NT2/D1 (cell line): ENCODE measurements at regions not wholly inside any gene's neighbourhood (a gene's known extent, or its start where the extent isn't known, plus 50 kb on each side); places are given as distances from the start of the nearest gene placed in this dataset.

Source experiments
- DNase-seq: peaks from one replicate; pipeline ENCODE4 v3.0.0-alpha.2; 2011; ENCODE audit warnings: low read depth, low spot score
- H3K27me3 ChIP-seq: 2 replicates; pipeline ENCODE4 v1.6.0; 2011; ENCODE audit warnings: mild to moderate bottlenecking; ENCODE audit not compliant: insufficient read length, insufficient read depth
- H3K36me3 ChIP-seq: 2 replicates; pipeline ENCODE4 v1.6.1; 2011; ENCODE audit warnings: mild to moderate bottlenecking, low read length, mixed read lengths; ENCODE audit not compliant: insufficient read depth, insufficient read length
- H3K4me1 ChIP-seq: 2 replicates; pipeline ENCODE4 v1.5.1; 2011; ENCODE audit not compliant: insufficient read depth, insufficient read length
- H3K4me3 ChIP-seq: 2 replicates; pipeline ENCODE4 v1.5.1; 2011; ENCODE audit warnings: low read depth; ENCODE audit not compliant: insufficient read length
- H3K9ac ChIP-seq: 2 replicates; pipeline ENCODE4 v1.6.0; 2011; ENCODE audit warnings: low read depth; ENCODE audit not compliant: insufficient read length
- H3K9me3 ChIP-seq: 2 replicates; pipeline ENCODE4 v1.5.1; 2011; ENCODE audit warnings: mild to moderate bottlenecking, low read length; ENCODE audit not compliant: insufficient read depth
- SUZ12 ChIP-seq: IDR thresholded peaks from 2 replicates; pipeline ENCODE4 v1.6.1; 2011; ENCODE audit not compliant: insufficient read length, insufficient read depth; ENCODE audit errors: extremely low read depth
- YY1 ChIP-seq: IDR thresholded peaks from 2 replicates; pipeline ENCODE4 v1.6.1; 2011; ENCODE audit not compliant: insufficient read length, insufficient read depth
- ZNF274 ChIP-seq: IDR thresholded peaks from 2 replicates; pipeline ENCODE4 v1.6.1; 2011; ENCODE audit warnings: mild to moderate bottlenecking, low read depth, low read length

- no peaks in the 10 kb centered on the region for H3K36me3 ChIP-seq
- TF ChIP-seq ZNF274 (no peak), SUZ12 (no peak)
- no peaks in the 10 kb centered on the region for H3K27me3 ChIP-seq
- no peak overlapping the region for H3K4me3 ChIP-seq
- H3K9ac ChIP-seq = no peak overlapping the region
- H3K4me1 ChIP-seq = no peaks in the 10 kb centered on the region
- DNase-seq = no peak
- H3K9me3 ChIP-seq = no peaks in the 10 kb centered on the region
Measured at GRCh38 chr4:115249808-115250207, 136.4 kb upstream of the NDST4 start.

- no peak overlapping the region for H3K4me3 ChIP-seq
- TF ChIP-seq ZNF274 = no peak
- TF ChIP-seq SUZ12 = no peak
- TF ChIP-seq YY1 = no peak
- no peak for DNase-seq
Measured at GRCh38 chr4:115234405-115235093, 121.1 kb upstream of the NDST4 start.

DNA sequence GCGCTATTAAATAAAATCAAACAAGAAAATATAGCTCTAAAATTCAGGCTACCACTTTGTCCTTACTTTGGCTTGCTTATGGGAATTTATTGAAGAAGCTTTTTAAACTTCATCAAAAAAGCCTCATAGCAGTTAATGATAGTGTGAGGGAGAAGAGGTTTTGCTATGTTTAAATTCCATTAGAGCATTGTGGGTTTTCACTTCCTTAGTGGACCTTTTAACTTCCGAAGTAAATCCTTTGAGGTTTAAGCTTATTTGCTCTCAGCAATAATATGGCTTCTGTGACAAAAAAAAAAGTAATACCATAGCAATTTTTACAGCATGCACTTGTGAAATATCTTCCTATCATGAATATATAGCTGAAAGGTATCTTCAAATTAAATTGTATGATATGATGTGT, 120.2 kb upstream of the NDST4 start:
- no peak for DNase-seq
- Histone ChIP-seq H3K36me3 (no peaks in the 10 kb centered on the region), H3K4me3 (no peak overlapping the region), H3K27me3 (no peaks in the 10 kb centered on the region), H3K4me1 (no peaks in the 10 kb centered on the region), H3K9ac (no peak overlapping the region), H3K9me3 (no peaks in the 10 kb centered on the region)
- TF ChIP-seq YY1 (no peak), SUZ12 (no peak), ZNF274 (no peak)

More at GRCh38 chr4:115234405-115235093, 121.1 kb upstream of the NDST4 start:
- no peaks in the 10 kb centered on the region for H3K36me3 ChIP-seq
- H3K27me3 ChIP-seq = no peaks in the 10 kb centered on the region
- no peaks in the 10 kb centered on the region for H3K4me1 ChIP-seq
- H3K9me3 ChIP-seq = no peaks in the 10 kb centered on the region
- no peak overlapping the region for H3K9ac ChIP-seq

- no peaks in the 10 kb centered on the region for H3K36me3 ChIP-seq
- no peaks in the 10 kb centered on the region for H3K4me1 ChIP-seq
- H3K9me3 ChIP-seq = no peaks in the 10 kb centered on the region
- TF ChIP-seq YY1 (no peak), ZNF274 (no peak), SUZ12 (no peak)
- H3K9ac ChIP-seq = no peak overlapping the region
- no peak for DNase-seq
- H3K4me3 ChIP-seq = no peak overlapping the region
- no peaks in the 10 kb centered on the region for H3K27me3 ChIP-seq
Measured at GRCh38 chr4:115229873-115230272, 116.5 kb upstream of the NDST4 start.

DNA sequence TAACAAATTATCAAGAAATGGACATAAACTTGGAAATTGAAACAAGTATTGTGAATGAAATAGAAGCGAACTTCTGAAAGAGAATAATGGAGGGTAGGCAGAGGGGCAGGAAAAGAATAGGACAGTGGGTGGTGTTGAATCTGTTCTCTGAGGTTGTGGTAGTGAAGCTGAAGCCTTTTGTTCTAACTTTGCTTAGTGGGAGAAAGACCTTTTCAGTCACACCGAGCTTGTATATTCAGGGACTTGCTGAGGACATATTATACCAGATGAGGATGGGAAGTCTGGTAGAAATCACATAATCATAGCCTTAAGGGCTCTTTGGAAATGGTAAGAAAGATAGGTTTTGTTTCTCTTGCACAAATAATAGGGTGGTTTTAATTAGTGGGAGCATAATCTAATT, 115.4 kb upstream of the NDST4 start:
- no peaks in the 10 kb centered on the region for H3K9me3 ChIP-seq
- no peaks in the 10 kb centered on the region for H3K27me3 ChIP-seq
- no peak for TF ChIP-seq SUZ12
- TF ChIP-seq ZNF274 = no peak
- no peak for TF ChIP-seq YY1
- H3K4me3 ChIP-seq = no peak overlapping the region
- H3K36me3 ChIP-seq = no peaks in the 10 kb centered on the region
- no peak overlapping the region for H3K9ac ChIP-seq
- no peaks in the 10 kb centered on the region for H3K4me1 ChIP-seq
- no peak for DNase-seq

- no peak overlapping the region for H3K9ac ChIP-seq
- H3K27me3 ChIP-seq = no peaks in the 10 kb centered on the region
- H3K36me3 ChIP-seq = no peaks in the 10 kb centered on the region
- H3K9me3 ChIP-seq = no peaks in the 10 kb centered on the region
- DNase-seq = no peak
- H3K4me1 ChIP-seq = no peaks in the 10 kb centered on the region
- no peak for TF ChIP-seq ZNF274
- TF ChIP-seq SUZ12 = no peak
- no peak for TF ChIP-seq YY1
- H3K4me3 ChIP-seq = no peak overlapping the region
Measured at GRCh38 chr4:115222061-115222460, 108.6 kb upstream of the NDST4 start.

DNA sequence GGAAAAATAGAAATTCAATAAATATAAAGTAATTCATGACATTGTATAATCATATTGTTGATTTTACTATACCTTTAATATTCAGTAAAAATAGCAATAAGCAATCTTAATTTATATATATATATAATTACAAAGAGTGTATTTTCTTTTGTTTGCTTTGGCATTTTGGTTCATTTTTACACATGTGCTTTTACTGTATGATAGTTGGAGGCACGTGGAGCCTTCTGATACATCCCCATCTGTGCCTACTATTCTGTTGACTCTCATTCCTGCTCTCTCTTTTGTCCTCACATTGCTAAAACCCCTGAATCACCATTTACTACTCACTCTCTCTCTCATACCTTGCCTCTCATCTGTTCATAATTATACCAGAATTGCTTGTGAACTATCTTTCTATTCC, 106.4 kb upstream of the NDST4 start:
- Histone ChIP-seq H3K9ac (no peak overlapping the region), H3K36me3 (no peaks in the 10 kb centered on the region), H3K4me1 (no peaks in the 10 kb centered on the region), H3K27me3 (no peaks in the 10 kb centered on the region), H3K4me3 (no peak overlapping the region), H3K9me3 (no peaks in the 10 kb centered on the region)
- no peak for DNase-seq
- TF ChIP-seq ZNF274 = no peak
- no peak for TF ChIP-seq YY1
- no peak for TF ChIP-seq SUZ12

- Histone ChIP-seq H3K4me3 (no peak overlapping the region), H3K36me3 (no peaks in the 10 kb centered on the region), H3K4me1 (no peaks in the 10 kb centered on the region), H3K9ac (no peak overlapping the region), H3K9me3 (no peaks in the 10 kb centered on the region), H3K27me3 (no peaks in the 10 kb centered on the region)
- no peak for DNase-seq
- TF ChIP-seq ZNF274 (no peak), SUZ12 (no peak), YY1 (no peak)
Measured at GRCh38 chr4:115219315-115219860, 106.0 kb upstream of the NDST4 start.
